ENCODE measurements at regions not wholly inside any gene's neighbourhood (a gene's known extent, or its start where the extent isn't known, plus 50 kb on each side); places are given as distances from the start of the nearest gene placed in this dataset.
"Not testable (repeated sequence)": the region's sequence is repeated elsewhere in the genome, so short reads cannot be mapped to it uniquely, and the experiment has no call there.

- DNase-seq = no peak
Observed at GRCh38 chr2:139685090-139685983, 905.1 kb upstream of the NXPH2 start.

GRCh38 chr2:139684286-139684860 lies 904.2 kb upstream of the NXPH2 start:
- no peak for DNase-seq

- no peak for DNase-seq
Observed at GRCh38 chr2:139674577-139674976, 894.4 kb upstream of the NXPH2 start.

GRCh38 chr2:139673447-139673846 lies 893.3 kb upstream of the NXPH2 start:
- not testable (repeated sequence) for DNase-seq

- DNase-seq = no peak
Observed at GRCh38 chr2:139669675-139670074, 889.5 kb upstream of the NXPH2 start.

- DNase-seq = no peak
Observed at GRCh38 chr2:139652385-139652784, 872.2 kb upstream of the NXPH2 start.

GRCh38 chr2:139645617-139646016 lies 865.4 kb upstream of the NXPH2 start:
- no peak for DNase-seq

- DNase-seq = no peak
Observed at GRCh38 chr2:139643139-139643538, 862.9 kb upstream of the NXPH2 start.

- DNase-seq = no peak
Observed at GRCh38 chr2:139631966-139632365, 851.8 kb upstream of the NXPH2 start.

GRCh38 chr2:139628931-139629330 lies 848.7 kb upstream of the NXPH2 start:
- DNase-seq = no peak

GRCh38 chr2:139626128-139626527 lies 845.9 kb upstream of the NXPH2 start:
- DNase-seq = no peak

- DNase-seq = no peak
Observed at GRCh38 chr2:139622691-139623090, 842.5 kb upstream of the NXPH2 start.

GRCh38 chr2:139617747-139618146 lies 837.6 kb upstream of the NXPH2 start:
- DNase-seq = no peak

GRCh38 chr2:139613264-139613663 lies 833.1 kb upstream of the NXPH2 start:
- DNase-seq = no peak

GRCh38 chr2:139610512-139610911 lies 830.3 kb upstream of the NXPH2 start:
- DNase-seq = no peak

- DNase-seq = no peak
Observed at GRCh38 chr2:139609109-139609508, 828.9 kb upstream of the NXPH2 start.

- DNase-seq = no peak
Observed at GRCh38 chr2:139605668-139606067, 825.5 kb upstream of the NXPH2 start.

GRCh38 chr2:139600166-139600565 lies 820.0 kb upstream of the NXPH2 start:
- no peak for DNase-seq

GRCh38 chr2:139585101-139585500 lies 804.9 kb upstream of the NXPH2 start:
- no peak for DNase-seq

GRCh38 chr2:139574371-139574770 lies 794.2 kb upstream of the NXPH2 start:
- DNase-seq = no peak

- DNase-seq = no peak
Observed at GRCh38 chr2:139556789-139557188, 776.6 kb upstream of the NXPH2 start.

GRCh38 chr2:139550873-139551272 lies 770.7 kb upstream of the NXPH2 start:
- DNase-seq = no peak

GRCh38 chr2:139550341-139550740 lies 770.2 kb upstream of the NXPH2 start:
- DNase-seq = no peak

GRCh38 chr2:139544186-139544851 lies 764.1 kb upstream of the NXPH2 start:
- DNase-seq = no peak
